ENCODE measurements at regions not wholly inside any gene's neighbourhood (a gene's known extent, or its start where the extent isn't known, plus 50 kb on each side); places are given as distances from the start of the nearest gene placed in this dataset.

DNA sequence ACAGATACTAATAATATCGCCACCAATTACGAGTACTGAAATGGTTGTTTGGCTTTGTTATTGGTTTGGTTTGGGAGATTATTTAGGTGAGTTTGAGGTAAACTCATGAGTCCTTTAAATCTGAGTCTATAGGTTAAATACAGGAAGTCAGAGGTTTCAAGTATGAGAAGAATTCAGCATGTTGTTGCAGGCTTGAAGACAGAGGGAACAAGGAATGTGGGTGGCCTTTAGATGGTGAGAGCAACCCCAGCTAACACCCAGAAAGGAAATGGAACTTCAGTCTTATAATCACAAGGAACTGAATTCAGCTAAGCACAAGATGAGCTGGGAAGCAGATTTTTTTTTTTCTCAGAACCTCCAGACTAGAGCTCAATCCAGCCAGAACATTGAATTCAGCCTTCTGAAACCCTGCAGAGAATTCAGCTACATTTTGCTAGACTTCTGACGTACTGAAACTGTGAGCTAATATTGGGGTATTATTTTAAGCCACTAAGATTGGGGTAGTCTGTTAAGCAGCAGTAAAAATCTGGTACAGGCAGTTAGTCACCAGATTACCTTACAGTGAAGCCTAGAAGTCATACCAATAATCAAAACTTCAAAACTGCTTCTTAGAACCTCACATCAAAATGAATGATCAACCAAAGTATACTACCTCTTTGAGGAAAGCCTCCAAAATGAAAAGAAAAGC lies 216.0 kb upstream of the PUM3 start:
- no peak for ATAC-seq
- no peak for DNase-seq (ENCODE audit: low read depth, low spot score)
- RAD21 ChIA-PET (ENCODE audit: low non-redundant PET in 1 of 2, low total read pairs in 2 of 2, uncharacterized antibody in 2 of 2, unreplicated experiment in 2 of 2) = no interaction called here
- BruUV-seq (replicated peaks) = no TSS peak
- Histone ChIP-seq H3K27me3 (ENCODE audit: insufficient read depth, low read length) (peaks cover 32% of the 10 kb centered on the region), H2AFZ (ENCODE audit: low read depth, low read length, poor library complexity, severe bottlenecking) (no peak overlapping the region), H3K4me3 (replicated peaks in 1 of 2; ENCODE audit: low read depth in 1 of 2, low read length in 2 of 2) (no peak overlapping the region), H3K9ac (ENCODE audit: low read length) (no peak overlapping the region), H3K27ac (ENCODE audit: low read depth, low read length) (no peak overlapping the region), H3K9me2 (ENCODE audit: insufficient read depth) (no peaks in the 10 kb centered on the region), H3K4me1 (ENCODE audit: control insufficient read depth in 1 of 2, insufficient read depth in 2 of 2, low read length in 2 of 2) (no peaks in the 10 kb centered on the region), H3K4me2 (ENCODE audit: low read length) (no peak overlapping the region), H3K79me2 (ENCODE audit: insufficient read depth, low read length) (no peaks in the 10 kb centered on the region), H3K9me3 (ENCODE audit: control insufficient read depth in 1 of 2, insufficient read depth in 1 of 2, low read depth in 1 of 2, low read length in 2 of 2) (no peaks in the 10 kb centered on the region), H4K20me1 (ENCODE audit: insufficient read depth) (no peaks in the 10 kb centered on the region), H3K36me3 (ENCODE audit: control insufficient read depth in 1 of 2, insufficient read depth in 2 of 2, low read length in 2 of 2) (no peaks in the 10 kb centered on the region)
- POLR2A ChIA-PET = no interaction called here
- intact Hi-C loops (cut with micrococcal nuclease) = no loop called here
- CTCF ChIA-PET = no interaction called here
- TF ChIP-seq, protein P1, sequence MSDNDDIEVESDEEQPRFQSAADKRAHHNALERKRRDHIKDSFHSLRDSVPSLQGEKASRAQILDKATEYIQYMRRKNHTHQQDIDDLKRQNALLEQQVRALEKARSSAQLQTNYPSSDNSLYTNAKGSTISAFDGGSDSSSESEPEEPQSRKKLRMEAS (IDR thresholded peaks at IDR 0.05) = no peak
- TF ChIP-seq, protein P2, sequence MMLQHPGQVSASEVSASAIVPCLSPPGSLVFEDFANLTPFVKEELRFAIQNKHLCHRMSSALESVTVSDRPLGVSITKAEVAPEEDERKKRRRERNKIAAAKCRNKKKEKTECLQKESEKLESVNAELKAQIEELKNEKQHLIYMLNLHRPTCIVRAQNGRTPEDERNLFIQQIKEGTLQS (IDR thresholded peaks at IDR 0.05) = no peak
- TF ChIP-seq ZNF274 (IDR thresholded peaks at IDR 0.05; ENCODE audit: low read depth, low read length) (no peak), CEBPB (IDR thresholded peaks at IDR 0.05; ENCODE audit: low read depth) (no peak), SRF (IDR thresholded peaks at IDR 0.05; ENCODE audit: low read depth) (no peak), SIN3A (IDR thresholded peaks at IDR 0.05; ENCODE audit: low read depth) (no peak), FOSL1 (IDR thresholded peaks at IDR 0.05; ENCODE audit: low read depth) (no peak), TCF7L2 (IDR thresholded peaks at IDR 0.05; ENCODE audit: borderline replicate concordance, extremely low read depth, insufficient read depth, insufficient read length) (no peak), CBX3 (IDR thresholded peaks at IDR 0.05; ENCODE audit: low read depth) (no peak), SP1 (IDR thresholded peaks at IDR 0.05; ENCODE audit: low read depth) (no peak), EZH2phosphoT487 (IDR thresholded peaks at IDR 0.05; ENCODE audit: borderline replicate concordance) (no peak), EZH2 (IDR thresholded peaks at IDR 0.05) (no peak)
- TF ChIP-seq, protein P3, sequence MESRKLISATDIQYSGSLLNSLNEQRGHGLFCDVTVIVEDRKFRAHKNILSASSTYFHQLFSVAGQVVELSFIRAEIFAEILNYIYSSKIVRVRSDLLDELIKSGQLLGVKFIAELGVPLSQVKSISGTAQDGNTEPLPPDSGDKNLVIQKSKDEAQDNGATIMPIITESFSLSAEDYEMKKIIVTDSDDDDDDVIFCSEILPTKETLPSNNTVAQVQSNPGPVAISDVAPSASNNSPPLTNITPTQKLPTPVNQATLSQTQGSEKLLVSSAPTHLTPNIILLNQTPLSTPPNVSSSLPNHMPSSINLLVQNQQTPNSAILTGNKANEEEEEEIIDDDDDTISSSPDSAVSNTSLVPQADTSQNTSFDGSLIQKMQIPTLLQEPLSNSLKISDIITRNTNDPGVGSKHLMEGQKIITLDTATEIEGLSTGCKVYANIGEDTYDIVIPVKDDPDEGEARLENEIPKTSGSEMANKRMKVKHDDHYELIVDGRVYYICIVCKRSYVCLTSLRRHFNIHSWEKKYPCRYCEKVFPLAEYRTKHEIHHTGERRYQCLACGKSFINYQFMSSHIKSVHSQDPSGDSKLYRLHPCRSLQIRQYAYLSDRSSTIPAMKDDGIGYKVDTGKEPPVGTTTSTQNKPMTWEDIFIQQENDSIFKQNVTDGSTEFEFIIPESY (IDR thresholded peaks at IDR 0.05; ENCODE audit: extremely low read depth, insufficient replicate concordance, low read length) = no peak
- TF ChIP-seq, protein P4, sequence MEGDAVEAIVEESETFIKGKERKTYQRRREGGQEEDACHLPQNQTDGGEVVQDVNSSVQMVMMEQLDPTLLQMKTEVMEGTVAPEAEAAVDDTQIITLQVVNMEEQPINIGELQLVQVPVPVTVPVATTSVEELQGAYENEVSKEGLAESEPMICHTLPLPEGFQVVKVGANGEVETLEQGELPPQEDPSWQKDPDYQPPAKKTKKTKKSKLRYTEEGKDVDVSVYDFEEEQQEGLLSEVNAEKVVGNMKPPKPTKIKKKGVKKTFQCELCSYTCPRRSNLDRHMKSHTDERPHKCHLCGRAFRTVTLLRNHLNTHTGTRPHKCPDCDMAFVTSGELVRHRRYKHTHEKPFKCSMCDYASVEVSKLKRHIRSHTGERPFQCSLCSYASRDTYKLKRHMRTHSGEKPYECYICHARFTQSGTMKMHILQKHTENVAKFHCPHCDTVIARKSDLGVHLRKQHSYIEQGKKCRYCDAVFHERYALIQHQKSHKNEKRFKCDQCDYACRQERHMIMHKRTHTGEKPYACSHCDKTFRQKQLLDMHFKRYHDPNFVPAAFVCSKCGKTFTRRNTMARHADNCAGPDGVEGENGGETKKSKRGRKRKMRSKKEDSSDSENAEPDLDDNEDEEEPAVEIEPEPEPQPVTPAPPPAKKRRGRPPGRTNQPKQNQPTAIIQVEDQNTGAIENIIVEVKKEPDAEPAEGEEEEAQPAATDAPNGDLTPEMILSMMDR (IDR thresholded peaks at IDR 0.05 in 2 of 3, conservative IDR thresholded peaks at IDR 0.05 in 1 of 3; ENCODE audit: borderline replicate concordance in 1 of 3, insufficient read depth in 1 of 3, low read depth in 2 of 3, low read length in 2 of 3) = no peak

Data from HCT116 (cell line).